Peyer's patch (tissue), 4 donors: ENCODE measurements at regions not wholly inside any gene's neighbourhood (a gene's known extent, or its start where the extent isn't known, plus 50 kb on each side); places are given as distances from the start of the nearest gene placed in this dataset.

ENCODE experiments used
- CTCF ChIP-seq, 6 experiments: fragments of 450-650 bp in 4 of 6; fragments of 200-600 bp in 2 of 6; sonication (generic) in 1 of 6; IDR thresholded peaks; one replicate each; pipeline ENCODE4 v1.5.1; 2017 to 2019; ENCODE audit warnings: antibody characterized with exemption in 6 of 6, mild to moderate bottlenecking in 3 of 6, moderate library complexity in 1 of 6
- POLR2A ChIP-seq, 2 donors: fragments of 450-650 bp; IDR thresholded peaks; one replicate each; pipeline ENCODE4 v1.5.1; 2017; ENCODE audit warnings: antibody characterized with exemption in 2 of 2, mild to moderate bottlenecking in 2 of 2, moderate library complexity in 2 of 2

DNA sequence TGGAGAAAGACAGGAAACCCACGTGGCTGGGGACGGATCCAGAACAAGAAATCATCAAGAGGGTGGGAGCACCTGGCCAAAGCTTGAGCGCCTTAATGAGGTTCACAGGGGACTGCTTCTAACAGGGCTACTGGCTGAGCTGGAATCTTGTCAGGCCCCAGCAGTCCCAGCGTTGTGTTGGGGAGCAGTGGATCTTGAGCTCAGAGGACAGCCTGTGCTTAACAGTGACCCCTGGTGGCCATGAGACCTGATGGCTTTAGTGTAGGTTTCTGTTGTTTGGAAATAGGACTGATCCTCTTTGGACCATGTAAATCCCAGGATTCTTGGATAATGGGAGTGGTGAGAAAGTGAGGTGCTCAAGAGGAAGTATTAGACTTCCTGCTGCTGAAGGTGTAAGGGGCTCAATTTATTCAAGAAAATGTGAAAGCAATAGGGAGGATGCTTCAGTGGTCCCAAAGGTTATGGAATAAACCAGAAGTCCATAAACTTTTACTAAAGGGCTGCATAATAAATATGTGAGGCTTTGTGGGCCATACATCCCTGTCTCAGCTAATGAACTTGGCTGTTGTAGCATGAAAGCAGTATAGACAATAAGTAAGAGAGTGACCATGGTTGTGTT lies 216.2 kb downstream of the NFATC2 start:
- TF ChIP-seq CTCF (IDR thresholded peaks at IDR 0.05): peak in 5 of 6 experiments; percentile 23 to 64 (median 61)
- TF ChIP-seq POLR2A (IDR thresholded peaks at IDR 0.05): no peak
